ENCODE measurements at regions not wholly inside any gene's neighbourhood (a gene's known extent, or its start where the extent isn't known, plus 50 kb on each side); places are given as distances from the start of the nearest gene placed in this dataset.

- TF ChIP-seq CHD7 (IDR thresholded peaks at IDR 0.05; ENCODE audit: insufficient replicate concordance, low read length), result no peak
- no peak for TF ChIP-seq FOSL1 (IDR thresholded peaks at IDR 0.05; ENCODE audit: insufficient read depth, low read depth, low read length)
- no peak for TF ChIP-seq POLR2AphosphoS5 (IDR thresholded peaks at IDR 0.05; ENCODE audit: low read depth, low read length)
- TF ChIP-seq TAF1 (IDR thresholded peaks at IDR 0.05; ENCODE audit: low read depth, low read length), result no peak
- TF ChIP-seq POU5F1 (IDR thresholded peaks at IDR 0.05; ENCODE audit: low read depth, low read length), result no peak
- TF ChIP-seq RBBP5 (IDR thresholded peaks at IDR 0.05; ENCODE audit: borderline replicate concordance, low read depth, low read length), result no peak
Measured at GRCh38 chr2:39583213-39583612, 82.5 kb upstream of the TMEM178A start (continued).

Data from H1 (cell line).